ENCODE measurements at regions not wholly inside any gene's neighbourhood (a gene's known extent, or its start where the extent isn't known, plus 50 kb on each side); places are given as distances from the start of the nearest gene placed in this dataset.
"Not testable (repeated sequence)": the region's sequence is repeated elsewhere in the genome, so short reads cannot be mapped to it uniquely, and the experiment has no call there.

DNA sequence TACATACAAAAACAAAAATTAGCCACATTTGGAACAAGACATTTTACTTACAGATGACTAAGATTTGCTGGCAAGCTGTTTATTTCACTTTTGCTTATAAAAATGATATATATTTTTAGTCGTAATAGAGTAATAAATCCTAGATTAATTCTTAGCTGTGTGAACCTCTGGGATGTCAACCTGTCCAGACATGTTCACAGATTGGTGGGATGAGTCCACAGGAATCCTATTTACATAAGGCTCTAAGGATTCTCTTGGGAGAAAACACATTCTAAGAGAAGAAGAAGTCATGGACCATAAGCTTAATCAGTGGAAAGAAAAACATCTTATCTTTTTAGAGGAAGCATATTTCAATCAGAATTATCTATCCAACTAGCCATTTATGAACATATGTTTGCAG is 797.4 kb downstream of the C12orf50 start:
- DNase-seq = no peak

DNA sequence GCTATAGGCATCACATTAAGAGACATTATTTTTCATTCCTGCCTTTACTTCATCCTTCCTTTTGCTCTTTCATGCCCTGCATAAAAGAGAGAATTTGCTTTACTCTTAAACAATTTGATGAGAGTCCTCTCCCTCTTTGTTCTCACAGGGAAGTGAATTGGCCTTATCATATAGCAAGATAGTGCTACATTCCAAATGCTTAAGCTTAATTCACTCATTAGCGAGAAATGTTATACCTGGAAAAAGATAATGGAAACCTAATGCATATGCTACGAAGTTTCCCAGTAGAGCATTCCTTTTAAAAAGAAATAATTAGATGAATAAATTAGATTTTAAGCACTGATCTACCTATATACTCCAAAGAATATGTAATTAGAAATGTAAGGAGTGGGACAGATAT is 798.8 kb downstream of the C12orf50 start:
- no peak for DNase-seq

- DNase-seq = no peak
Observed at GRCh38 chr12:87227162-87227561, 802.0 kb downstream of the C12orf50 start.

- DNase-seq = no peak
Observed at GRCh38 chr12:87217491-87217890, 811.7 kb downstream of the C12orf50 start.

DNA sequence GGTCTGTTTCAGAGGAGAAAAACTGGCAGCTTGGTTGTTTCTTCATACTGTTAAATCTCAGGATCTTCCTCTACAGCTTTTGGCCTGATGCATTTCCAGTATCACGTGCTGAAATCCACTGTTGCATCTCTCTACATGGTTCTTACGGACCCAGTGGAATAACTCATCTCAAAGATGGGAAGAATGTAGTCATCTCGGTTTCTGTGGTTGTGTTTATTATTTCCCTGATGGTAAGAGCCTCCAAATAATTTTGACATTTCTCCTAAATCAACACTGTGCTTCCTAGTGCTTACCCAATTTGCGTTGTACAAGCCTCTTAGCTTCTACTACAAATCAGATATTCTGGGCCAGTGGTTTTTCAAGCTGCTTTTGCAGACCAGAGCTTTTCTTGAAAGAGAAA is 812.8 kb downstream of the C12orf50 start:
- DNase-seq = no peak

DNA sequence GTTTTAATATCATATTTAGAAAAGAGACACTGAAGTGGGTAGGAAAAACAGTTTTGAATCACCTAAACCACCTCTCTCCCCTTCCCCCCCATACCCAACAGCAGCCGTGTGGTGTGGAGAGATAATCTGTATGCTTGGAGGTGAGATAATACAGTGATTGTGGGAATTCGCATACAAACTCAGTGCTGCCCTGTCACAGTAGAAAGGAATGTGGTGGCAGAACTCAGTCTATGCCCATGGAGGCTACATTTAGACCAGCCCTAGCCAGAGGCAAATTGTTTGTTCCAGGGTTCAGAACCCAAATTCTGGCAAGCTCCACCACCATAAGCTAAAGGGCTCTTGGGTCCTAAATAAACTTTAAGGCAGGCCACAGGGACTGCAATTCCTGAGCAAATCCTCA is 827.0 kb downstream of the C12orf50 start:
- DNase-seq = no peak

DNA sequence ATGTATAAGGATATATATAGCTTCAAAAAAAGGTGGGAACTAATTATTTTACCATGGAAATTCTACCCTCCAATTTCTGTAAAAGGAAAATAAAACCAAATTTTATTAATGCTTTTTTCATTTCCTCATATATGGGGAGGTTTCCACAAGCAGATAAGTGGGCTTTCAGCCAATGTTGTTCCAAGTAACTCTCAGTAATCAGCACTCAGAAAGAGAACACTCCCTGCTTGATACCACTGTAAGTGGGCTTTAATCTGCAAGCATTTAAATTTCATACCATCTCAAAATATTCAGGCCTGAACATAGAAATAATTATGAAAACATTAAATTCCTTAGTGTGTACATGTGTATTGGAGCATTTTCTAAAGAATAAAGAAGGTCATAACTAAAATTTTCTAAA is 827.6 kb downstream of the C12orf50 start:
- DNase-seq = no peak

DNA sequence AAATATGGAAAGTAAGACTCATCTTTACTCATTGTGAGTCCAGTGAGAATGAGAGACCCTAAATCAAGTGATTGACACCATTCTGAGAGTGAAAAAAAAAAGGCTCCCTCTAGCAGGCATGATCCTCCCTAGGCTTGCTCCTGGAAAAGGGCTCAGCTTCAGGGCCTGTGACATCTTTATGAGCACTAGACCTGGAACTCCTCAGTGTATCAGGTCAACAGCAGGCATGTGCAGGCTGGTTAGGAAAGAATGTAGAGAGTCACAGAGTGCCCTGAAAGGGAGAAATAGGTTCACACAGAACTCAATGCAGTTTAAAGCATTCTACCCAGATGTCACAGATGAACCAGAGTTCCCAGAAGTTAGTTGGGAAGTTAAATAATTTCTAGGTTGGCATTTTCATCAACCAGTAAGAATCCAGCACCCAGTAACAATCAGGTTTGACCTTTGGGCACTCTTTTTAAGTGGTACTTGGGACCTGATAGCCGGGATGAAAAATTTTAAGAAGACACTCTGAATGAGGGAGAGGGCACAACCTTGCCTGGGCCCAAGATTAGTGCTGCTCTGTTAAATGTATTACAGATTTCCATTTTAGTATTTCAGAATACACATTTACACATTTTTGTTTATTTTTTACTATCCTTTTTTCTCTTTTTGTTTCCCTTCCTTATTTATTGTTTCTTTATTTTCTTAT is 828.8 kb downstream of the C12orf50 start:
- no peak for DNase-seq

GRCh38 chr12:87198181-87198580 is 831.0 kb downstream of the C12orf50 start:
- DNase-seq = no peak

GRCh38 chr12:87196321-87196720 is 832.9 kb downstream of the C12orf50 start:
- DNase-seq = no peak

GRCh38 chr12:87194389-87194788 is 834.8 kb downstream of the C12orf50 start:
- not testable (repeated sequence) for DNase-seq

DNA sequence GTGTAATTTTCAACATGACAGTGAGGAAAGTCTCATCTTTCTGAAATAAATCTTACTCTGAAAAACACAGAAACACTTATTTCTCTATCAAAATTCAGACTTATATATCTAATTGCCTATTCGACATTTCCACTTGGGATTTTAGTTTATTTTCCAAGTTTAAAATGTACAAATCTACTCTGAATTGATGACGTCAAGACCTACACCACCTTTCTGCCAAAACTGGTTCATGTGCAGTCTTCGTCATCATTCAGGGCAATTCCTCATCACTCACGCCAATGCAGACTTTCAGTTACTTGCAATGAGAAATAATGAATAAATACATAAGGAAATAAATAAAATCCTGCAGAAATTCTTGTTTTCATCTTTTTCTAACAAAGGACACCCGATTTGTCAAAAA is 843.8 kb downstream of the C12orf50 start:
- DNase-seq = no peak

DNA sequence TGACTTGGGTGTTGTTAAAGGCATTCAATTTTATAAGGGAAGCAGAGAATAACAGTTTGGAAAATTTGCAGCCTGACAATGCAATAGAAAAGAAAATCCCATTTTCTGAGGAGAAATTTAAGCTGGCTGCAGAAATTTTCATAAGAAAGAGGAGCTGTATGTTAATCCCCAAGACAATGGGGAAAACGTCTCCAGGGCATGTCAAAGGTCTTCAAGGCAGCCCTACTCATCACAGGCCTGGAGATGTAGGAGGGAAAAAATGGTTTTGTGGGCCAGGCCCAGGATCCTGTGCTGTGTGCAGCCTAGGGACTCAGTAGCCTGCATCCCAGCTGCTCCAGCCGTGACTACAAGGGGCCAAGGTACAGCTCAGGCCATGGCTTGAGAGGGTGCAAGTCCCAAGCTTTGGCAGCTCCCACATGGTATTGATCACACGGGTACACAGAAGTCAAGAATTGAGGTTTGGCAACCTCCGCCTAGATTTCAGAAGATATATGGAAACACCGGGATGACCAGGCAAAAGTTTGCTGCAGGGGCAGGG is 846.4 kb downstream of the C12orf50 start:
- no peak for DNase-seq

- peak; percentile 68 for DNase-seq
Observed at GRCh38 chr12:87171356-87171755, 857.8 kb downstream of the C12orf50 start.

GRCh38 chr12:87169010-87169409 is 860.2 kb downstream of the C12orf50 start:
- DNase-seq = no peak

DNA sequence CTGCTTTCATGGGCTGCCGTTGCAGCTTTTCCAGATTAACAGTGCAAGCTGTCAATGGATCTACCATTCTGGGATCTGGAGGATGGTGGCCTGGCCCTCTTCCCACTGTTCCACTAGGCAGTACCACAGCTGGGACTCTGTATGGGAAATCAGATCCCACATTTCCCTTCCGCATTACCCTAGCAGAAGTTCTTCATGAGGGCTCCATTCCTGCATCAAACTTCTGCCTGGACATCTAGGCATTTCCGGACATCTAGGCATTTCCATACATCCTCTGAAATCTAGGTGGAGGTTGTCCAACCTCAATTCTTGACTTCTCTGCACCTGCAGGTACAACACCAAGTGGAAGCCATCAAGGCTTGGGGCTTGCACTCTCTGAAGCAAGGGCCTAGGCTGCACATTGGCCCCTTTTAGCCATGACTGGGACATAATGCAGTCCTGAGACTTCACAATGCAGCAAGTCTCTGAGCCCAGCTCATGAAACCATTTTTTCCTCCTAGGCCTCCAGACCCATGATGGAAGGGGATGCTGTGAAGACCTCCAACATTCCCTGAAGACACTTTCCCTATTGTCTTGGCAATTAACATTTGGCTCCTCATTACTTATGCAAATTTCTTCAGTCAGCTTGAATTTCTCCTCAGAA is 863.3 kb downstream of the C12orf50 start:
- no peak for DNase-seq

DNA sequence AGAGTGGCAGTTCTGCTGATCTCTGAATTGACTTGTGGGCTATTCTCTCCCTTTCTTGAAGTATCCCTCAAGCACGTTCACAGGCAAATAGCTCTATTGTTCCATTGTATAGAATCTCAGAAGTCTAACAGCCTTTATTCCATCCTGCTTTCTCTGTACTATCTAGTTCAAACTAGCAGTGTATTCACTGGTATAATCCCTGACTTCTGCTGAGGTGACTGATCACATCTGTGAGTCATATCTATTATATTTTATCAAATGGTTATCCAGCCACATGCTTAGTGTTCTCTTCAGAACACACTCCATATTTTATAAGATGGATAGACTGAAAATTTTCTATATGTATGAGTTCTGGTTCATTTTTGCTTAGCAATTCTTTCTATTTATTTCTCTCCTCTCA is 866.1 kb downstream of the C12orf50 start:
- DNase-seq = no peak

DNA sequence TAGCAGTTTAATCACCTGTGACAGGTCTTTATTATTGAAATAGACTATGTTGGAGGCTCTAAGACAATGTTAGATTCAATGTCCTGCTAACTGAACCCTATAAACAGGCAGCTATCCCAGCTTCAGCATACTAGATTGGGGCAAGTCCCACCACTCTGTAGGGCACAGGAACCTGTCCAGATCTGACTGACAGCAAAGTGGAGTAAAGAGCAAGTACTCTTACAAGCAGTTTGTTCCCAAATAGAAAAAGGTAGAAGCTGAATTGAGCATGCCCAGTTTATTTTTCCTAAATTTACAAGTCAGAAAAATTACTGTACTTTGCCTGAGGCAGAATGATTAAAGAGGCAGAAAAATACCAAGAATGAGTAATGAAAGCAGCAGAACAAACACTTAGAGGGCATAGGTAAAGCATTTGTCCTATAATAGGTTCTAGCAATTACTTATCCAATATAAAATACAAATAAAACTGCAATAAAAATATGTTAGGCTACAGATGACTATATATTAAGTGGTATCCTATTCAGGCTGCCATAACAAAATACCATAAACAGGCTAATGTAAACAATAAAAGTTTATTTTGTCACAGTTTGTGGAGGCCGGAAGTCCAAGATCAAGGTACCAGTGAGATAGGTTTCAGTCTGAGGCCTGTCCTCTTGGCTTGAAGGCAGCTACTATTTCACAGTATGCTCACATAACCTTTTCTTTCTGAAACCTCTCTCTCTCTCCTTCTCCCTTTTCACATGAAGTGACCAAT is 868.2 kb downstream of the C12orf50 start:
- DNase-seq = no peak

GRCh38 chr12:87157791-87158190 is 871.4 kb downstream of the C12orf50 start:
- DNase-seq = no peak

DNA sequence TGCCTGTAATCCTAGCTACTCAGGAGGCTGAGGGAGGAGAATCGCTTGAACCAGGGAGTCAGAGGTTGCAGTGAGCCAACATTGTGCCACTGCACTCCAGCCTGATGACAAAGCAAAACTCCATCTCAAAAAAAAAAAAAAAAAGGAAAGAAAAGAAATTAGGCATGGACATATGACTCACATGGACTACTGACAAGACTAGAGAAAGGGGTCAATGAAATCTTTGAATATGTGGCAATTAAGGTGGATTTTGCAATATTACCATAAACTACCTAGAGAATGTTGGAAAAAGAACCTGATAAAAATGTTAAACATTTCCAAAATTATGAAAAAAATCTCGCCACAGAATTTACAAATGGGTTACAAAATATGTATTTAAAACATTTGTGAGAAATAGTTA is 873.6 kb downstream of the C12orf50 start:
- DNase-seq = no peak

GRCh38 chr12:87152841-87153528 is 876.2 kb downstream of the C12orf50 start:
- no peak for DNase-seq

GRCh38 chr12:87152075-87152474 is 877.1 kb downstream of the C12orf50 start:
- no peak for DNase-seq

- no peak for DNase-seq
Observed at GRCh38 chr12:87150969-87151662, 878.1 kb downstream of the C12orf50 start.
